HCT116 (cell line): ENCODE measurements at regions not wholly inside any gene's neighbourhood (a gene's known extent, or its start where the extent isn't known, plus 50 kb on each side); places are given as distances from the start of the nearest gene placed in this dataset.

Experiments used
- ATAC-seq: fragments of 200-7000 bp; cut with Tn5 transposase; 2 replicates; pipeline ENCODE4 v1.9.1; 2020; ENCODE audit warnings: mild to moderate bottlenecking, moderate library complexity
- BruUV-seq: library from RNA; stranded (reverse); fragments of 400-500 nt; replicated peaks from 2 replicates; lab custom pipeline; 2021; lab: Mats Ljungman, UMichigan
- CTCF ChIA-PET: fragments of 300-600 bp; sonication (Branson Sonifier 250); formaldehyde crosslinking; loops from one replicate; lab custom pipeline; 2021; ENCODE audit warnings: antibody characterized with exemption; lab: Charles Lee
- POLR2A ChIA-PET: fragments of 300-600, 350-600 bp; sonication (Branson Sonifier 250); formaldehyde crosslinking; loops from one replicate; lab custom pipeline; 2021; ENCODE audit warnings: antibody characterized with exemption; lab: Charles Lee
- RAD21 ChIA-PET, 2 experiments: fragments of 300-600 bp; sonication (Branson Sonifier 250); formaldehyde crosslinking; loops; one replicate each; lab custom pipeline; 2023; ENCODE audit warnings: low total read pairs in 2 of 2; ENCODE audit not compliant: uncharacterized antibody in 2 of 2, unreplicated experiment in 2 of 2, low non-redundant PET in 1 of 2; lab: Charles Lee
- DNase-seq: peaks from one replicate; pipeline ENCODE4 v3.0.0-alpha.2; 2010; ENCODE audit warnings: low read depth, low spot score
- H2AFZ ChIP-seq: fragments of 200-600 bp; shearing (Covaris generic), sonication (generic); 2 replicates; pipeline ENCODE4 v1.6.1; 2017; ENCODE audit warnings: low read depth, mixed run types, mixed read lengths, antibody characterized with exemption, low read length; ENCODE audit not compliant: poor library complexity, severe bottlenecking
- H3K27ac ChIP-seq: 2 replicates; pipeline ENCODE4 v1.5.1; 2012; ENCODE audit warnings: low read depth, low read length
- H3K27me3 ChIP-seq: fragments of 200-600 bp; sonication (generic); 2 replicates; pipeline ENCODE4 v1.6.1; 2016; ENCODE audit warnings: mixed run types, low read length, mixed read lengths; ENCODE audit not compliant: insufficient read depth
- H3K36me3 ChIP-seq, 2 experiments: fragments of 200-500 bp in 1 of 2; fragments of 200-600 bp in 1 of 2; sonication (Bioruptor generic) in 1 of 2; sonication (generic) in 1 of 2; 2 replicates each; pipeline versions ENCODE4 v1.5.1 to v1.6.1; 2014 to 2016; ENCODE audit warnings: low read length in 2 of 2, inconsistent platforms in 1 of 2, mixed read lengths in 1 of 2, mixed run types in 1 of 2; ENCODE audit not compliant: insufficient read depth in 2 of 2, control insufficient read depth in 1 of 2
- H3K4me1 ChIP-seq, 2 experiments: fragments of 200-600 bp in 1 of 2; sonication (generic) in 1 of 2; 2 replicates each; pipeline versions ENCODE4 v1.5.1 to v1.6.1; 2012 to 2017; ENCODE audit warnings: low read length in 2 of 2, inconsistent platforms in 1 of 2, mild to moderate bottlenecking in 1 of 2, mixed read lengths in 1 of 2, mixed run types in 1 of 2, moderate library complexity in 1 of 2; ENCODE audit not compliant: insufficient read depth in 2 of 2, control insufficient read depth in 1 of 2
- H3K4me2 ChIP-seq: fragments of 200-600 bp; sonication (generic); 2 replicates; pipeline ENCODE4 v1.6.1; 2017; ENCODE audit warnings: mixed run types, low read length, mixed read lengths
- H3K4me3 ChIP-seq, 2 experiments: fragments of 200-600 bp in 1 of 2; sonication (generic) in 1 of 2; replicated peaks in 1 of 2; 2 replicates each; pipeline ENCODE4 v1.5.1; 2011 to 2016; ENCODE audit warnings: low read length in 2 of 2, control low read depth in 1 of 2, low read depth in 1 of 2, mild to moderate bottlenecking in 1 of 2, mixed read lengths in 1 of 2, mixed run types in 1 of 2
- H3K79me2 ChIP-seq: fragments of 200-600 bp; sonication (generic); 2 replicates; pipeline ENCODE4 v1.6.1; 2017; ENCODE audit warnings: mild to moderate bottlenecking, mixed run types, low read length, moderate library complexity, mixed read lengths; ENCODE audit not compliant: insufficient read depth
- H3K9ac ChIP-seq: fragments of 200-600 bp; sonication (generic); 2 replicates; pipeline ENCODE4 v1.6.1; 2016; ENCODE audit warnings: low read length, mixed read lengths
- H3K9me2 ChIP-seq: fragments of 200-600 bp; sonication (generic), shearing (Covaris generic); 2 replicates; pipeline ENCODE4 v1.6.1; 2017; ENCODE audit warnings: mixed run types, mild to moderate bottlenecking, moderate library complexity; ENCODE audit not compliant: insufficient read depth
- H3K9me3 ChIP-seq, 2 experiments: fragments of 200-500 bp in 1 of 2; fragments of 200-600 bp in 1 of 2; sonication (Bioruptor generic) in 1 of 2; sonication (generic) in 1 of 2; 2 replicates each; pipeline ENCODE4 v1.6.1; 2014 to 2017; ENCODE audit warnings: low read length in 2 of 2, mixed read lengths in 2 of 2, inconsistent platforms in 1 of 2, low read depth in 1 of 2, mild to moderate bottlenecking in 1 of 2, mixed run types in 1 of 2, moderate library complexity in 1 of 2; ENCODE audit not compliant: control insufficient read depth in 1 of 2, insufficient read depth in 1 of 2
- H4K20me1 ChIP-seq: fragments of 200-600 bp; sonication (generic), shearing (Covaris generic); 2 replicates; pipeline ENCODE4 v1.6.1; 2017; ENCODE audit warnings: mixed run types, mild to moderate bottlenecking, moderate library complexity; ENCODE audit not compliant: insufficient read depth
- CEBPB ChIP-seq: IDR thresholded peaks from 2 replicates; pipeline ENCODE4 v1.6.1; 2012; ENCODE audit warnings: low read depth
- EZH2 ChIP-seq: fragments of 200-600 bp; sonication (generic); IDR thresholded peaks from 2 replicates; pipeline ENCODE4 v1.6.1; 2017; ENCODE audit warnings: antibody characterized with exemption, mixed run types
- POLR2A ChIP-seq: IDR thresholded peaks from 2 replicates; pipeline ENCODE4 v1.7.0; 2011; ENCODE audit warnings: borderline replicate concordance; ENCODE audit not compliant: insufficient read depth, insufficient read length; ENCODE audit errors: extremely low read depth
- POLR2AphosphoS5 ChIP-seq: IDR thresholded peaks from 2 replicates; pipeline ENCODE4 v1.6.1; 2011; ENCODE audit warnings: mild to moderate bottlenecking, low read depth, low read length, moderate library complexity
- RAD21 ChIP-seq: IDR thresholded peaks from 2 replicates; pipeline ENCODE4 v1.6.1; 2012; ENCODE audit warnings: low read depth, mild to moderate bottlenecking
- SIN3A ChIP-seq: IDR thresholded peaks from 2 replicates; pipeline ENCODE4 v1.6.1; 2012; ENCODE audit warnings: low read depth
- SRF ChIP-seq: IDR thresholded peaks from 2 replicates; pipeline ENCODE4 v1.6.1; 2012; ENCODE audit warnings: low read depth
- TCF7L2 ChIP-seq: IDR thresholded peaks from 2 replicates; pipeline ENCODE4 v1.7.0; 2011; ENCODE audit warnings: borderline replicate concordance, inconsistent platforms; ENCODE audit not compliant: insufficient read depth, insufficient read length; ENCODE audit errors: extremely low read depth
- ZFX ChIP-seq: fragments of 450-650 bp; IDR thresholded peaks from 2 replicates; pipeline ENCODE4 v1.6.1; 2017
- intact Hi-C: fragments of 100-400 bp; cut with micrococcal nuclease; formaldehyde crosslinking; loops from 2 replicates; pipeline ENCODE4 v1.10.0; 2022
- TF ChIP-seq, protein P1 (sequence below): IDR thresholded peaks from 2 replicates; pipeline ENCODE4 v1.6.1; 2012; ENCODE audit warnings: low read depth
- TF ChIP-seq, protein P2 (sequence below): IDR thresholded peaks from 2 replicates; pipeline ENCODE4 v1.6.1; 2011; ENCODE audit warnings: mild to moderate bottlenecking, low read length, moderate library complexity; ENCODE audit not compliant: insufficient replicate concordance; ENCODE audit errors: extremely low read depth
- TF ChIP-seq, protein P3 (sequence below): IDR thresholded peaks from 2 replicates; pipeline ENCODE4 v1.6.1; 2012

DNA sequence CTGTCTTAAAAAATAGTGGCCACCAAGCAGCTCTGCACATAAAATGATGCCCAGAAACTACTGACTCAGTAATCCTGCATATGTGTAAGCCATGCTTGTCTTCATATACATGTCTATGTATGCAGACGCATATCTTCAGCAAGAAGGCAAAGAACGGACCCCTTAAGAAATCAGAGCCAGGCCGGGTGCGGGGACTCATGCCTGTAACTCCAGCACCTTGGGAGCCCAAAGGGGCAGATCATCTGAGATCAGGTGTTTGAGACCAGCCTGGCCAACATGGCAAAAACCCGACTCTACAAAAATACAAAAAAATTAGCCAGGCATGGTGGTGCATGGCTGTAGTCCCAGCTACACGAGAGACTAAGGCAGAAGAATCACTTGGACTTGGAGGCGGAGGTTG is 295.0 kb downstream of the TCERG1L start:
- intact Hi-C loops, result no loop called here
- Histone ChIP-seq H3K79me2 (no peaks in the 10 kb centered on the region), H3K9me3 (no peaks in the 10 kb centered on the region), H4K20me1 (no peaks in the 10 kb centered on the region), H3K4me1 (no peaks in the 10 kb centered on the region), H3K36me3 (no peaks in the 10 kb centered on the region), H3K4me2 (no peak overlapping the region), H3K4me3 (no peak overlapping the region), H3K27me3 (no peaks in the 10 kb centered on the region), H2AFZ (no peak overlapping the region), H3K9ac (no peak overlapping the region), H3K9me2 (no peaks in the 10 kb centered on the region), H3K27ac (no peak overlapping the region)
- POLR2A ChIA-PET, result no interaction called here
- RAD21 ChIA-PET, result no interaction called here
- TF ChIP-seq EZH2, result no peak
- TF ChIP-seq, protein P1, sequence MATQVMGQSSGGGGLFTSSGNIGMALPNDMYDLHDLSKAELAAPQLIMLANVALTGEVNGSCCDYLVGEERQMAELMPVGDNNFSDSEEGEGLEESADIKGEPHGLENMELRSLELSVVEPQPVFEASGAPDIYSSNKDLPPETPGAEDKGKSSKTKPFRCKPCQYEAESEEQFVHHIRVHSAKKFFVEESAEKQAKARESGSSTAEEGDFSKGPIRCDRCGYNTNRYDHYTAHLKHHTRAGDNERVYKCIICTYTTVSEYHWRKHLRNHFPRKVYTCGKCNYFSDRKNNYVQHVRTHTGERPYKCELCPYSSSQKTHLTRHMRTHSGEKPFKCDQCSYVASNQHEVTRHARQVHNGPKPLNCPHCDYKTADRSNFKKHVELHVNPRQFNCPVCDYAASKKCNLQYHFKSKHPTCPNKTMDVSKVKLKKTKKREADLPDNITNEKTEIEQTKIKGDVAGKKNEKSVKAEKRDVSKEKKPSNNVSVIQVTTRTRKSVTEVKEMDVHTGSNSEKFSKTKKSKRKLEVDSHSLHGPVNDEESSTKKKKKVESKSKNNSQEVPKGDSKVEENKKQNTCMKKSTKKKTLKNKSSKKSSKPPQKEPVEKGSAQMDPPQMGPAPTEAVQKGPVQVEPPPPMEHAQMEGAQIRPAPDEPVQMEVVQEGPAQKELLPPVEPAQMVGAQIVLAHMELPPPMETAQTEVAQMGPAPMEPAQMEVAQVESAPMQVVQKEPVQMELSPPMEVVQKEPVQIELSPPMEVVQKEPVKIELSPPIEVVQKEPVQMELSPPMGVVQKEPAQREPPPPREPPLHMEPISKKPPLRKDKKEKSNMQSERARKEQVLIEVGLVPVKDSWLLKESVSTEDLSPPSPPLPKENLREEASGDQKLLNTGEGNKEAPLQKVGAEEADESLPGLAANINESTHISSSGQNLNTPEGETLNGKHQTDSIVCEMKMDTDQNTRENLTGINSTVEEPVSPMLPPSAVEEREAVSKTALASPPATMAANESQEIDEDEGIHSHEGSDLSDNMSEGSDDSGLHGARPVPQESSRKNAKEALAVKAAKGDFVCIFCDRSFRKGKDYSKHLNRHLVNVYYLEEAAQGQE, result no peak
- TF ChIP-seq, protein P2, sequence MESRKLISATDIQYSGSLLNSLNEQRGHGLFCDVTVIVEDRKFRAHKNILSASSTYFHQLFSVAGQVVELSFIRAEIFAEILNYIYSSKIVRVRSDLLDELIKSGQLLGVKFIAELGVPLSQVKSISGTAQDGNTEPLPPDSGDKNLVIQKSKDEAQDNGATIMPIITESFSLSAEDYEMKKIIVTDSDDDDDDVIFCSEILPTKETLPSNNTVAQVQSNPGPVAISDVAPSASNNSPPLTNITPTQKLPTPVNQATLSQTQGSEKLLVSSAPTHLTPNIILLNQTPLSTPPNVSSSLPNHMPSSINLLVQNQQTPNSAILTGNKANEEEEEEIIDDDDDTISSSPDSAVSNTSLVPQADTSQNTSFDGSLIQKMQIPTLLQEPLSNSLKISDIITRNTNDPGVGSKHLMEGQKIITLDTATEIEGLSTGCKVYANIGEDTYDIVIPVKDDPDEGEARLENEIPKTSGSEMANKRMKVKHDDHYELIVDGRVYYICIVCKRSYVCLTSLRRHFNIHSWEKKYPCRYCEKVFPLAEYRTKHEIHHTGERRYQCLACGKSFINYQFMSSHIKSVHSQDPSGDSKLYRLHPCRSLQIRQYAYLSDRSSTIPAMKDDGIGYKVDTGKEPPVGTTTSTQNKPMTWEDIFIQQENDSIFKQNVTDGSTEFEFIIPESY, result no peak
- no peak for TF ChIP-seq SIN3A
- no peak for TF ChIP-seq CEBPB
- TF ChIP-seq TCF7L2, result no peak
- TF ChIP-seq POLR2A, result no peak
- no peak for TF ChIP-seq ZFX
- TF ChIP-seq POLR2AphosphoS5, result no peak
- no peak for TF ChIP-seq SRF
- no peak for TF ChIP-seq RAD21
- TF ChIP-seq, protein P3, sequence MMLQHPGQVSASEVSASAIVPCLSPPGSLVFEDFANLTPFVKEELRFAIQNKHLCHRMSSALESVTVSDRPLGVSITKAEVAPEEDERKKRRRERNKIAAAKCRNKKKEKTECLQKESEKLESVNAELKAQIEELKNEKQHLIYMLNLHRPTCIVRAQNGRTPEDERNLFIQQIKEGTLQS, result no peak
- DNase-seq, result no peak
- no peak for ATAC-seq
- no TSS peak for BruUV-seq
- CTCF ChIA-PET, result no interaction called here
